ENCODE measurements at regions not wholly inside any gene's neighbourhood (a gene's known extent, or its start where the extent isn't known, plus 50 kb on each side); places are given as distances from the start of the nearest gene placed in this dataset.

- no peaks in the 10 kb centered on the region for H3K4me1 ChIP-seq (ENCODE audit: control insufficient read depth, insufficient read depth, low read length)
- no peaks in the 10 kb centered on the region for H3K36me3 ChIP-seq (ENCODE audit: control insufficient read depth, insufficient read depth, low read length)
- DNase-seq, result no peak
- no peak overlapping the region for H3K27ac ChIP-seq (ENCODE audit: low read length)
- WGBS (ENCODE audit: insufficient coverage), result 59% methylated on average over 2 of the region's 8 CpGs
- H3K9me3 ChIP-seq (replicated peaks; ENCODE audit: control insufficient read depth, low read depth, low read length), result no peaks in the 10 kb centered on the region
- H3K27me3 ChIP-seq (ENCODE audit: control insufficient read depth, insufficient read depth, low read length), result no peaks in the 10 kb centered on the region
- H3K4me3 ChIP-seq (ENCODE audit: low read length), result no peak overlapping the region
These were observed 217.9 kb downstream of the PRL start for GRCh38 chr6:22078802-22079545.

GRCh38 chr6:22079783-22080182, 217.1 kb downstream of the PRL start:
- H3K4me1 ChIP-seq (ENCODE audit: control insufficient read depth, insufficient read depth, low read length), result no peaks in the 10 kb centered on the region
- H3K27ac ChIP-seq (ENCODE audit: low read length), result no peak overlapping the region
- no peaks in the 10 kb centered on the region for H3K36me3 ChIP-seq (ENCODE audit: control insufficient read depth, insufficient read depth, low read length)
- no peaks in the 10 kb centered on the region for H3K9me3 ChIP-seq (replicated peaks; ENCODE audit: control insufficient read depth, low read depth, low read length)
- no peak for DNase-seq
- WGBS (ENCODE audit: insufficient coverage), result no CpG with 5 or more reads among the region's 5 CpGs
- no peak overlapping the region for H3K4me3 ChIP-seq (ENCODE audit: low read length)
- H3K27me3 ChIP-seq (ENCODE audit: control insufficient read depth, insufficient read depth, low read length), result no peaks in the 10 kb centered on the region

GRCh38 chr6:22081709-22082108, 215.1 kb downstream of the PRL start:
- H3K4me3 ChIP-seq (ENCODE audit: low read length), result no peak overlapping the region
- H3K27ac ChIP-seq (ENCODE audit: low read length), result peak overlapping the region; percentile 56
- no peak for DNase-seq
- whole genome bisulfite sequencing (ENCODE audit: insufficient coverage), result no CpG with 5 or more reads among the region's 4 CpGs
- no peaks in the 10 kb centered on the region for H3K27me3 ChIP-seq (ENCODE audit: control insufficient read depth, insufficient read depth, low read length)
- H3K4me1 ChIP-seq (ENCODE audit: control insufficient read depth, insufficient read depth, low read length), result no peaks in the 10 kb centered on the region
- no peaks in the 10 kb centered on the region for H3K36me3 ChIP-seq (ENCODE audit: control insufficient read depth, insufficient read depth, low read length)
- H3K9me3 ChIP-seq (replicated peaks; ENCODE audit: control insufficient read depth, low read depth, low read length), result no peaks in the 10 kb centered on the region

GRCh38 chr6:22082218-22082617, 214.6 kb downstream of the PRL start:
- H3K9me3 ChIP-seq (replicated peaks; ENCODE audit: control insufficient read depth, low read depth, low read length), result no peaks in the 10 kb centered on the region
- no peaks in the 10 kb centered on the region for H3K27me3 ChIP-seq (ENCODE audit: control insufficient read depth, insufficient read depth, low read length)
- no peaks in the 10 kb centered on the region for H3K36me3 ChIP-seq (ENCODE audit: control insufficient read depth, insufficient read depth, low read length)
- no peak overlapping the region for H3K4me3 ChIP-seq (ENCODE audit: low read length)
- H3K4me1 ChIP-seq (ENCODE audit: control insufficient read depth, insufficient read depth, low read length), result no peaks in the 10 kb centered on the region
- peak overlapping the region; percentile 56 for H3K27ac ChIP-seq (ENCODE audit: low read length)
- DNase-seq, result peak; percentile 80
- WGBS (ENCODE audit: insufficient coverage), result no CpG with 5 or more reads among the region's 3 CpGs

- Histone ChIP-seq H3K9me3 (replicated peaks; ENCODE audit: control insufficient read depth, low read depth, low read length) (no peaks in the 10 kb centered on the region), H3K27me3 (ENCODE audit: control insufficient read depth, insufficient read depth, low read length) (no peaks in the 10 kb centered on the region), H3K27ac (ENCODE audit: low read length) (peak overlapping the region; percentile 56), H3K4me3 (ENCODE audit: low read length) (no peak overlapping the region), H3K36me3 (ENCODE audit: control insufficient read depth, insufficient read depth, low read length) (no peaks in the 10 kb centered on the region), H3K4me1 (ENCODE audit: control insufficient read depth, insufficient read depth, low read length) (no peaks in the 10 kb centered on the region)
- WGBS (ENCODE audit: insufficient coverage), result no CpG with 5 or more reads among the region's 1 CpG
- peak; percentile 94 for DNase-seq
These were observed 213.7 kb downstream of the PRL start for GRCh38 chr6:22083119-22083518.

- H3K36me3 ChIP-seq (ENCODE audit: control insufficient read depth, insufficient read depth, low read length), result no peaks in the 10 kb centered on the region
- no peaks in the 10 kb centered on the region for H3K4me1 ChIP-seq (ENCODE audit: control insufficient read depth, insufficient read depth, low read length)
- no peak overlapping the region for H3K27ac ChIP-seq (ENCODE audit: low read length)
- no peaks in the 10 kb centered on the region for H3K27me3 ChIP-seq (ENCODE audit: control insufficient read depth, insufficient read depth, low read length)
- H3K4me3 ChIP-seq (ENCODE audit: low read length), result no peak overlapping the region
- DNase-seq, result no peak
- no CpG with 5 or more reads among the region's 9 CpGs for WGBS (ENCODE audit: insufficient coverage)
- H3K9me3 ChIP-seq (replicated peaks; ENCODE audit: control insufficient read depth, low read depth, low read length), result no peaks in the 10 kb centered on the region
These were observed 208.7 kb downstream of the PRL start for GRCh38 chr6:22087960-22088706.

- H3K9me3 ChIP-seq (replicated peaks; ENCODE audit: control insufficient read depth, low read depth, low read length), result no peaks in the 10 kb centered on the region
- 100% methylated on average over 1 of the region's 5 CpGs for WGBS (ENCODE audit: insufficient coverage)
- no peaks in the 10 kb centered on the region for H3K4me1 ChIP-seq (ENCODE audit: control insufficient read depth, insufficient read depth, low read length)
- DNase-seq, result no peak
- no peaks in the 10 kb centered on the region for H3K27me3 ChIP-seq (ENCODE audit: control insufficient read depth, insufficient read depth, low read length)
- no peak overlapping the region for H3K27ac ChIP-seq (ENCODE audit: low read length)
- no peak overlapping the region for H3K4me3 ChIP-seq (ENCODE audit: low read length)
- no peaks in the 10 kb centered on the region for H3K36me3 ChIP-seq (ENCODE audit: control insufficient read depth, insufficient read depth, low read length)
These were observed 205.3 kb downstream of the PRL start for GRCh38 chr6:22091424-22091948.

- H3K27ac ChIP-seq (ENCODE audit: low read length), result no peak overlapping the region
- no CpG with 5 or more reads among the region's 1 CpG for WGBS (ENCODE audit: insufficient coverage)
These were observed 201.0 kb downstream of the PRL start for GRCh38 chr6:22095836-22096235.

GRCh38 chr6:22098601-22099031, 198.2 kb downstream of the PRL start:
- no peaks in the 10 kb centered on the region for H3K36me3 ChIP-seq (ENCODE audit: control insufficient read depth, insufficient read depth, low read length)
- no peaks in the 10 kb centered on the region for H3K27me3 ChIP-seq (ENCODE audit: control insufficient read depth, insufficient read depth, low read length)
- H3K4me3 ChIP-seq (ENCODE audit: low read length), result no peak overlapping the region
- H3K27ac ChIP-seq (ENCODE audit: low read length), result no peak overlapping the region
- peak; percentile 65 for DNase-seq
- no peaks in the 10 kb centered on the region for H3K4me1 ChIP-seq (ENCODE audit: control insufficient read depth, insufficient read depth, low read length)
- H3K9me3 ChIP-seq (replicated peaks; ENCODE audit: control insufficient read depth, low read depth, low read length), result no peaks in the 10 kb centered on the region

More at GRCh38 chr6:22095836-22096235, 201.0 kb downstream of the PRL start:
- H3K36me3 ChIP-seq (ENCODE audit: control insufficient read depth, insufficient read depth, low read length), result no peaks in the 10 kb centered on the region
- no peak overlapping the region for H3K4me3 ChIP-seq (ENCODE audit: low read length)
- H3K27me3 ChIP-seq (ENCODE audit: control insufficient read depth, insufficient read depth, low read length), result no peaks in the 10 kb centered on the region
- peak; percentile 63 for DNase-seq
- no peaks in the 10 kb centered on the region for H3K9me3 ChIP-seq (replicated peaks; ENCODE audit: control insufficient read depth, low read depth, low read length)
- H3K4me1 ChIP-seq (ENCODE audit: control insufficient read depth, insufficient read depth, low read length), result no peaks in the 10 kb centered on the region

GRCh38 chr6:22099231-22099630, 197.6 kb downstream of the PRL start:
- no peaks in the 10 kb centered on the region for H3K36me3 ChIP-seq (ENCODE audit: control insufficient read depth, insufficient read depth, low read length)
- no peak overlapping the region for H3K27ac ChIP-seq (ENCODE audit: low read length)
- H3K27me3 ChIP-seq (ENCODE audit: control insufficient read depth, insufficient read depth, low read length), result no peaks in the 10 kb centered on the region
- no peak for DNase-seq
- 80% methylated on average over 4 of the region's 7 CpGs for WGBS (ENCODE audit: insufficient coverage)
- H3K4me3 ChIP-seq (ENCODE audit: low read length), result no peak overlapping the region
- no peaks in the 10 kb centered on the region for H3K4me1 ChIP-seq (ENCODE audit: control insufficient read depth, insufficient read depth, low read length)
- H3K9me3 ChIP-seq (replicated peaks; ENCODE audit: control insufficient read depth, low read depth, low read length), result no peaks in the 10 kb centered on the region
